ENCODE measurements at regions not wholly inside any gene's neighbourhood (a gene's known extent, or its start where the extent isn't known, plus 50 kb on each side); places are given as distances from the start of the nearest gene placed in this dataset.

GRCh38 chr1:244157731-244158438 lies 106.8 kb downstream of the ZBTB18 start:
- TF ChIP-seq CTCF (IDR thresholded peaks at IDR 0.05) (no peak), EP300 (IDR thresholded peaks at IDR 0.05) (no peak)
